GM19438 (cell line): ENCODE measurements at regions not wholly inside any gene's neighbourhood (a gene's known extent, or its start where the extent isn't known, plus 50 kb on each side); places are given as distances from the start of the nearest gene placed in this dataset.

Experiments used
- ATAC-seq: cut with Tn5 transposase; IDR thresholded peaks from one replicate; pipeline ENCODE4 v1.9.1; 2021; ENCODE audit warnings: low read depth; ENCODE audit not compliant: unreplicated experiment

- peak; percentile 62 for ATAC-seq
Observed at GRCh38 chr18:22109535-22109934, 59.9 kb upstream of the GATA6 start.

DNA sequence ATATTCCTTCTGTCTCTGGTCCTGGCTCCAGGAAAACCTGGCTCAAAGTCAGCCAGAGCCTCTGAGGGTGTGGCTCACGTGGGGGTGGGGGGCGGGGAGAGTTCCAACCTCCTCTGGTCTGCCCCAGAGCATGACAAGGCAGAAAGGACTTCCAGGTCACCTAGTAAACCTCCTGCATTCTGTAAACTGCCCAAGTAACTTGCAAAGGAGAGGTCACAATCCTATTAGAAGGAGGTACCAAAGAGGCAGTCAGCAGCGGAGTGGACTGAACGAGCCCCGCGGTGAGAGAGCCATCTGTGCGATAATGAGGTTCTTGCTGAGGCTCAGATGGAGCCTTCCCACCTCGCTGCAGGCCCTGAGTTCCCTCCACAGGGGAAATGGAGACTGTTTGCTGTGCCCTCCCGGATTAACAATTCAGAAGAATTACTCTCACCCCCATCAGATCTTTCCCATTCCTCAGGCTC is 58.9 kb upstream of the GATA6 start:
- ATAC-seq: no peak

- ATAC-seq: no peak
Observed at GRCh38 chr18:22112215-22112614, 57.2 kb upstream of the GATA6 start.

DNA sequence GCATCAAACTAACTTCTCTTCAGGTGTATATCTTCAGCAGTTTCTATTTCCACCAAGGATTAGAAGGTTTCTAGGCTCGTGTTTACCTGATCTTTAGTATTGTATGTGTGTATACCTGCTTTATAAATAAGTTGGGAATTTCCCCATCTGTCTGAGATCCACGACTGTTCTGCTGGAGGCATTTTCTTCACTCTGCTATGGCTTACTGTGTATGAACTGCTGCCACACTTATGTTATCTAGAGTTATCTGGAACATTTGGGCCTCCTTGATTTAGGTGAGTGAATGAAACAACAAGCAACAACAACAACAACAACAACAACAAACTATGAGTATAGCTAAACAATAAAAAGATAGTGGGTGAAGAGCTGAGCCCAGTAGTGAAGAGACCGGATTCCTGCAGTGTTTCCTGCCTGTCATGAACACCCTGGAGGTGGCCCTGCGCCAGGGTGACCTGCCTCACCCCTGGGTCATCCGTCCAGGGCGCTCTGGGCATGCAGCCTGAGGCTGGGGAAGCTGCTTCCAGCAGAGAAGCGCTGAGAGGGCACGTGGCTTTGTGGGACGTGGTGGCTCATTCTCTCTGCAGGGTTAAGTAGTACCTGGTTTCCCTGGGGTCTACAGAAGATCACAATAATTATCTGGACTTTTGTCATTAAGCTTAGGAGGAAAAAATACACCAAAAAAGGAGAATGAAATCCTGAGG is 56.1 kb upstream of the GATA6 start:
- no peak for ATAC-seq

DNA sequence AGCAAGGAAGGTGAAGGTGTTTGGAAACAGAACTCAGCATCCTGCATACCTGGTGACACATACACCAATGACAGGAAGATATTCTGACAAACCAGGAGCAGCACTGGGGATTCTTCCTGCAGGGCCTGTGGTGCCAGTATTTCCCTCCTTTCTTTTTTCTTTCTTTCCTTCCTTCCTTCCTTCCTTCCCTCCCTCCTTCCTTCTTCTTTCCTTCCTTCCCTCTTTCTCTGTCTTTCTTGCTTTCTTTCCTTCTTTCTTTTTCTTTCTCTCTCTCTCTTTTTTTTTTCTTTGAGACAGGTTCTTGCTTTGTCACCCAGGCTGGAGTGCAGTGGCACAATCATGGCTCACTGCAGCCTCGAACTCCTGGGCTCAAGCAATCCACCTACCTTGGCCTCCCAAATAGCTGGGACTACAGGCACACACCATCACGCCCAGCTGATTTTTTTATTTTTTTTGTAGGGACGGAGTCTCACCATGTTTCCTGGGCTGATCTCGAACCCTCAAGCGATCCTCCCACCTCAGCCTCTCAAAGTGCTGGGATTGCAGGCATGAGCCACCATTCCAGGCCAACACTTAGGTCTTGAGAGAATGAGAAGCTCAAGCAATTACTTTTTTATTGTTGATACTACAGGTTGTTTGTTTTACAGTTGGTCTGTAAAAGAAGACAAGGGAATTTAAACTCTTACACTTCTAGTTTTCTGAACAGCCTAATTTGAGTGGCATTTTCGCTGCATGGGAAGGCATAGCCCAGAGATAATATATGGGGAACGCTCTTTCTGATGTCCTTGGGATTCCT is 54.7 kb upstream of the GATA6 start:
- no peak for ATAC-seq

- ATAC-seq: no peak
Observed at GRCh38 chr18:22115573-22115972, 53.8 kb upstream of the GATA6 start.
